ENCODE measurements at regions not wholly inside any gene's neighbourhood (a gene's known extent, or its start where the extent isn't known, plus 50 kb on each side); places are given as distances from the start of the nearest gene placed in this dataset.

DNA sequence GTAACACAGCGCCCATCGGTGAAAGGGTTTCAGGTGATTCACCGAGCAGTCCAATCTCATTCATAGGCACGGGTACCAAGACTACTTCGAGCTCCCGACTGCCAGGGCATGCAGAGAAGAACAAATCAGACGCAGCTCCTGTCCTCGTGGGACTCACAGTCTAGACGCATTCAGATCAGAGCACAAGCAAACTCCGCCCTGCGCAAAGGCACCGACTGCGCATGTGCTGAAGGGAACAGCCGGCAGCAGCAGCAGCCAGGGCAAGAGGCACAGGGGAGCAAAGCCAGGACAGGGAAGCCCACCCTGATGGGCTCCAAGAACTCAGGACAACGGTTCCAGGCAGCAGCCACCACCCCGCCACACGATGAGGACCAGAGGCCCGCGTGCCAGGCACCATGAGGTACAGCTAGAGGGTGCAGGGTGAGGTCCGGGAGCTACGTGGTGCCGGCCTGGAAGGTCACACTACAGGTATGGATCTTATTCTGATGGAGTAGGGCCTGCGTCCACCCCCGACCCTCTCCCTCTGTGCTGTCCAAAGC, 315.7 kb downstream of the FOXL1 start:
- TF ChIP-seq RAD21 (IDR thresholded peaks at IDR 0.05) (no peak), JUND (IDR thresholded peaks at IDR 0.05) (no peak), CTCF (IDR thresholded peaks at IDR 0.05; ENCODE audit: low read depth, low read length, missing input control) (no peak), TAF1 (conservative IDR thresholded peaks at IDR 0.05) (no peak), YY1 (IDR thresholded peaks at IDR 0.05) (no peak), FOXA1 (IDR thresholded peaks at IDR 0.05) (no peak), SP1 (IDR thresholded peaks at IDR 0.05) (no peak), GABPA (IDR thresholded peaks at IDR 0.05 in 1 of 2, conservative IDR thresholded peaks at IDR 0.05 in 1 of 2) (no peak)
- TF ChIP-seq, protein P1, sequence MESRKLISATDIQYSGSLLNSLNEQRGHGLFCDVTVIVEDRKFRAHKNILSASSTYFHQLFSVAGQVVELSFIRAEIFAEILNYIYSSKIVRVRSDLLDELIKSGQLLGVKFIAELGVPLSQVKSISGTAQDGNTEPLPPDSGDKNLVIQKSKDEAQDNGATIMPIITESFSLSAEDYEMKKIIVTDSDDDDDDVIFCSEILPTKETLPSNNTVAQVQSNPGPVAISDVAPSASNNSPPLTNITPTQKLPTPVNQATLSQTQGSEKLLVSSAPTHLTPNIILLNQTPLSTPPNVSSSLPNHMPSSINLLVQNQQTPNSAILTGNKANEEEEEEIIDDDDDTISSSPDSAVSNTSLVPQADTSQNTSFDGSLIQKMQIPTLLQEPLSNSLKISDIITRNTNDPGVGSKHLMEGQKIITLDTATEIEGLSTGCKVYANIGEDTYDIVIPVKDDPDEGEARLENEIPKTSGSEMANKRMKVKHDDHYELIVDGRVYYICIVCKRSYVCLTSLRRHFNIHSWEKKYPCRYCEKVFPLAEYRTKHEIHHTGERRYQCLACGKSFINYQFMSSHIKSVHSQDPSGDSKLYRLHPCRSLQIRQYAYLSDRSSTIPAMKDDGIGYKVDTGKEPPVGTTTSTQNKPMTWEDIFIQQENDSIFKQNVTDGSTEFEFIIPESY (IDR thresholded peaks at IDR 0.05): no peak
- TF ChIP-seq, protein P2, sequence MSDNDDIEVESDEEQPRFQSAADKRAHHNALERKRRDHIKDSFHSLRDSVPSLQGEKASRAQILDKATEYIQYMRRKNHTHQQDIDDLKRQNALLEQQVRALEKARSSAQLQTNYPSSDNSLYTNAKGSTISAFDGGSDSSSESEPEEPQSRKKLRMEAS (IDR thresholded peaks at IDR 0.05): no peak

All from liver (tissue), 3 donors.